H1 (cell line): ENCODE measurements at regions not wholly inside any gene's neighbourhood (a gene's known extent, or its start where the extent isn't known, plus 50 kb on each side); places are given as distances from the start of the nearest gene placed in this dataset.

Source experiments
- GTF2F1 ChIP-seq: IDR thresholded peaks from 2 replicates; pipeline ENCODE4 v1.6.1; 2012; ENCODE audit warnings: low read depth, low read length, improper control_type of control experiment, borderline replicate concordance
- KDM5A ChIP-seq: fragments of 200-600 bp; IDR thresholded peaks from 2 replicates; pipeline ENCODE4 v1.7.1; 2012; ENCODE audit warnings: mild to moderate bottlenecking, low read length, inconsistent platforms, mixed read lengths
- SIRT6 ChIP-seq: IDR thresholded peaks from one replicate; pipeline ENCODE4 v1.7.1; 2012; ENCODE audit warnings: low read length, inconsistent platforms
- SP4 ChIP-seq: IDR thresholded peaks from 2 replicates; pipeline ENCODE4 v1.6.1; 2012; ENCODE audit warnings: low read length, inconsistent platforms
- SRF ChIP-seq: IDR thresholded peaks from 2 replicates; pipeline ENCODE4 v1.6.1; 2011; ENCODE audit warnings: mild to moderate bottlenecking, low read depth, low read length, moderate library complexity
- TEAD4 ChIP-seq: IDR thresholded peaks from 2 replicates; pipeline ENCODE4 v1.6.1; 2012; ENCODE audit warnings: low read depth, low read length, inconsistent platforms, mixed read lengths
- TF ChIP-seq, protein P1 (sequence below): fragments of 300-600 bp; sonication (generic); IDR thresholded peaks from 2 replicates; pipeline ENCODE4 v1.7.1; 2012; ENCODE audit warnings: low read length, moderate library complexity, mild to moderate bottlenecking, inconsistent platforms; ENCODE audit not compliant: insufficient replicate concordance

DNA sequence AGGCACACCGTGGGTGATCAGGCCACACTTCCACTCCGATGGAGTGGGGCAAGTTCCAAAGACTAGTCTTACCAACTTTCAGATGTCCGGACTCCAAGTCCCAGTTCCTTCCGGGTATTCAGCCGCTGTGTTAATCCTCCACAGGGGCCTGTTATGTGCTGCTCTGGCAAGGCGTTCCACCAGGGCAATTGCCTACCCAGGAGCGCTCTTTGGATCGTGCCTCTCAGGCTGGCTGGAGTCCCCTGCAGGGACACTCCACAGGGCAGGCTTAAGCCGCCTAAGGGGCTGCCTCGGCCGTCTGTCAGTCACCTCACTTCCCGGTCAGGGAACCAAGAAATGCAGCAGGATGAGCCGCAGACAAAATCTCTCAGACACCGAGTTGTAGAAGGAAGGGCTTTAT, 118.7 kb upstream of the CCNG1 start (continued):
- TF ChIP-seq, protein P1, sequence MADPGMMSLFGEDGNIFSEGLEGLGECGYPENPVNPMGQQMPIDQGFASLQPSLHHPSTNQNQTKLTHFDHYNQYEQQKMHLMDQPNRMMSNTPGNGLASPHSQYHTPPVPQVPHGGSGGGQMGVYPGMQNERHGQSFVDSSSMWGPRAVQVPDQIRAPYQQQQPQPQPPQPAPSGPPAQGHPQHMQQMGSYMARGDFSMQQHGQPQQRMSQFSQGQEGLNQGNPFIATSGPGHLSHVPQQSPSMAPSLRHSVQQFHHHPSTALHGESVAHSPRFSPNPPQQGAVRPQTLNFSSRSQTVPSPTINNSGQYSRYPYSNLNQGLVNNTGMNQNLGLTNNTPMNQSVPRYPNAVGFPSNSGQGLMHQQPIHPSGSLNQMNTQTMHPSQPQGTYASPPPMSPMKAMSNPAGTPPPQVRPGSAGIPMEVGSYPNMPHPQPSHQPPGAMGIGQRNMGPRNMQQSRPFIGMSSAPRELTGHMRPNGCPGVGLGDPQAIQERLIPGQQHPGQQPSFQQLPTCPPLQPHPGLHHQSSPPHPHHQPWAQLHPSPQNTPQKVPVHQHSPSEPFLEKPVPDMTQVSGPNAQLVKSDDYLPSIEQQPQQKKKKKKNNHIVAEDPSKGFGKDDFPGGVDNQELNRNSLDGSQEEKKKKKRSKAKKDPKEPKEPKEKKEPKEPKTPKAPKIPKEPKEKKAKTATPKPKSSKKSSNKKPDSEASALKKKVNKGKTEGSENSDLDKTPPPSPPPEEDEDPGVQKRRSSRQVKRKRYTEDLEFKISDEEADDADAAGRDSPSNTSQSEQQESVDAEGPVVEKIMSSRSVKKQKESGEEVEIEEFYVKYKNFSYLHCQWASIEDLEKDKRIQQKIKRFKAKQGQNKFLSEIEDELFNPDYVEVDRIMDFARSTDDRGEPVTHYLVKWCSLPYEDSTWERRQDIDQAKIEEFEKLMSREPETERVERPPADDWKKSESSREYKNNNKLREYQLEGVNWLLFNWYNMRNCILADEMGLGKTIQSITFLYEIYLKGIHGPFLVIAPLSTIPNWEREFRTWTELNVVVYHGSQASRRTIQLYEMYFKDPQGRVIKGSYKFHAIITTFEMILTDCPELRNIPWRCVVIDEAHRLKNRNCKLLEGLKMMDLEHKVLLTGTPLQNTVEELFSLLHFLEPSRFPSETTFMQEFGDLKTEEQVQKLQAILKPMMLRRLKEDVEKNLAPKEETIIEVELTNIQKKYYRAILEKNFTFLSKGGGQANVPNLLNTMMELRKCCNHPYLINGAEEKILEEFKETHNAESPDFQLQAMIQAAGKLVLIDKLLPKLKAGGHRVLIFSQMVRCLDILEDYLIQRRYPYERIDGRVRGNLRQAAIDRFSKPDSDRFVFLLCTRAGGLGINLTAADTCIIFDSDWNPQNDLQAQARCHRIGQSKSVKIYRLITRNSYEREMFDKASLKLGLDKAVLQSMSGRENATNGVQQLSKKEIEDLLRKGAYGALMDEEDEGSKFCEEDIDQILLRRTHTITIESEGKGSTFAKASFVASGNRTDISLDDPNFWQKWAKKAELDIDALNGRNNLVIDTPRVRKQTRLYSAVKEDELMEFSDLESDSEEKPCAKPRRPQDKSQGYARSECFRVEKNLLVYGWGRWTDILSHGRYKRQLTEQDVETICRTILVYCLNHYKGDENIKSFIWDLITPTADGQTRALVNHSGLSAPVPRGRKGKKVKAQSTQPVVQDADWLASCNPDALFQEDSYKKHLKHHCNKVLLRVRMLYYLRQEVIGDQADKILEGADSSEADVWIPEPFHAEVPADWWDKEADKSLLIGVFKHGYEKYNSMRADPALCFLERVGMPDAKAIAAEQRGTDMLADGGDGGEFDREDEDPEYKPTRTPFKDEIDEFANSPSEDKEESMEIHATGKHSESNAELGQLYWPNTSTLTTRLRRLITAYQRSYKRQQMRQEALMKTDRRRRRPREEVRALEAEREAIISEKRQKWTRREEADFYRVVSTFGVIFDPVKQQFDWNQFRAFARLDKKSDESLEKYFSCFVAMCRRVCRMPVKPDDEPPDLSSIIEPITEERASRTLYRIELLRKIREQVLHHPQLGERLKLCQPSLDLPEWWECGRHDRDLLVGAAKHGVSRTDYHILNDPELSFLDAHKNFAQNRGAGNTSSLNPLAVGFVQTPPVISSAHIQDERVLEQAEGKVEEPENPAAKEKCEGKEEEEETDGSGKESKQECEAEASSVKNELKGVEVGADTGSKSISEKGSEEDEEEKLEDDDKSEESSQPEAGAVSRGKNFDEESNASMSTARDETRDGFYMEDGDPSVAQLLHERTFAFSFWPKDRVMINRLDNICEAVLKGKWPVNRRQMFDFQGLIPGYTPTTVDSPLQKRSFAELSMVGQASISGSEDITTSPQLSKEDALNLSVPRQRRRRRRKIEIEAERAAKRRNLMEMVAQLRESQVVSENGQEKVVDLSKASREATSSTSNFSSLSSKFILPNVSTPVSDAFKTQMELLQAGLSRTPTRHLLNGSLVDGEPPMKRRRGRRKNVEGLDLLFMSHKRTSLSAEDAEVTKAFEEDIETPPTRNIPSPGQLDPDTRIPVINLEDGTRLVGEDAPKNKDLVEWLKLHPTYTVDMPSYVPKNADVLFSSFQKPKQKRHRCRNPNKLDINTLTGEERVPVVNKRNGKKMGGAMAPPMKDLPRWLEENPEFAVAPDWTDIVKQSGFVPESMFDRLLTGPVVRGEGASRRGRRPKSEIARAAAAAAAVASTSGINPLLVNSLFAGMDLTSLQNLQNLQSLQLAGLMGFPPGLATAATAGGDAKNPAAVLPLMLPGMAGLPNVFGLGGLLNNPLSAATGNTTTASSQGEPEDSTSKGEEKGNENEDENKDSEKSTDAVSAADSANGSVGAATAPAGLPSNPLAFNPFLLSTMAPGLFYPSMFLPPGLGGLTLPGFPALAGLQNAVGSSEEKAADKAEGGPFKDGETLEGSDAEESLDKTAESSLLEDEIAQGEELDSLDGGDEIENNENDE: no peak
- TF ChIP-seq GTF2F1 (no peak), SP4 (no peak), TEAD4 (no peak), KDM5A (no peak), SIRT6 (no peak), SRF (no peak)
